WI38 (cell line): ENCODE measurements at regions not wholly inside any gene's neighbourhood (a gene's known extent, or its start where the extent isn't known, plus 50 kb on each side); places are given as distances from the start of the nearest gene placed in this dataset.

ENCODE experiments used
- H3K4me3 ChIP-seq: 2 replicates; pipeline ENCODE4 v1.5.1; 2011; ENCODE audit warnings: low read depth, mild to moderate bottlenecking, control low read depth, low read length
- CTCF ChIP-seq: IDR thresholded peaks from 2 replicates; pipeline ENCODE4 v1.5.1; 2012; ENCODE audit warnings: low read depth, mild to moderate bottlenecking, control low read depth, low read length

GRCh38 chr10:28118985-28119628 lies 120.2 kb upstream of the ODAD2 start:
- no peak overlapping the region for H3K4me3 ChIP-seq
- no peak for TF ChIP-seq CTCF

GRCh38 chr10:28113202-28113601 lies 114.3 kb upstream of the ODAD2 start:
- no peak overlapping the region for H3K4me3 ChIP-seq
- no peak for TF ChIP-seq CTCF

GRCh38 chr10:28111712-28112111 lies 112.8 kb upstream of the ODAD2 start:
- no peak for TF ChIP-seq CTCF
- H3K4me3 ChIP-seq, result no peak overlapping the region

GRCh38 chr10:28105561-28105960 lies 106.7 kb upstream of the ODAD2 start:
- H3K4me3 ChIP-seq, result no peak overlapping the region
- no peak for TF ChIP-seq CTCF

GRCh38 chr10:28097633-28098032 lies 98.8 kb upstream of the ODAD2 start:
- TF ChIP-seq CTCF, result no peak
- no peak overlapping the region for H3K4me3 ChIP-seq

- TF ChIP-seq CTCF, result no peak
These were observed 97.0 kb upstream of the ODAD2 start for GRCh38 chr10:28095791-28096378.

GRCh38 chr10:28094121-28094520 lies 95.2 kb upstream of the ODAD2 start:
- no peak overlapping the region for H3K4me3 ChIP-seq
- TF ChIP-seq CTCF, result no peak

More at GRCh38 chr10:28095791-28096378, 97.0 kb upstream of the ODAD2 start:
- peak overlapping the region; percentile 9; the same call in 1 of the 2 replicates for H3K4me3 ChIP-seq
